ENCODE measurements at regions not wholly inside any gene's neighbourhood (a gene's known extent, or its start where the extent isn't known, plus 50 kb on each side); places are given as distances from the start of the nearest gene placed in this dataset.

DNA sequence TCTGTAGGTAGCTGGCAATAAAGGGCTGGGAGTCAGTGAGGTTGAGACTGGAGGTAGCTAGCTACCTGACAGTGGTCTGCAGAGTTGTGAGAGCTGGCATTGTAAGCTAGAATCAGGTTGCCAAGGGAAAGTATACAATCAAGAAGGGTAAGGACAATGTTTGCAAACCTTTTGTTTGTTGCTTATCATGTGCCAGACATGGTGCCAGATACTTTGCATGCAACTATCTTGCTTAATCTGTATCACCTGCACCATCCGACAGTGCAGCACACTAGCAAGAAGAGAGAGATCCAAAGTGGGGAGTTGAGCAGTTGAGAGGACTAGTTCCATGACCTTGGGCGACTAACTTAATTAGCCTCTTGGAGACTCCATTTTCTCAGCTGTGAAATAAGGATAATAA is 236.4 kb downstream of the PDCD6IP start:
- TF ChIP-seq, protein P1, sequence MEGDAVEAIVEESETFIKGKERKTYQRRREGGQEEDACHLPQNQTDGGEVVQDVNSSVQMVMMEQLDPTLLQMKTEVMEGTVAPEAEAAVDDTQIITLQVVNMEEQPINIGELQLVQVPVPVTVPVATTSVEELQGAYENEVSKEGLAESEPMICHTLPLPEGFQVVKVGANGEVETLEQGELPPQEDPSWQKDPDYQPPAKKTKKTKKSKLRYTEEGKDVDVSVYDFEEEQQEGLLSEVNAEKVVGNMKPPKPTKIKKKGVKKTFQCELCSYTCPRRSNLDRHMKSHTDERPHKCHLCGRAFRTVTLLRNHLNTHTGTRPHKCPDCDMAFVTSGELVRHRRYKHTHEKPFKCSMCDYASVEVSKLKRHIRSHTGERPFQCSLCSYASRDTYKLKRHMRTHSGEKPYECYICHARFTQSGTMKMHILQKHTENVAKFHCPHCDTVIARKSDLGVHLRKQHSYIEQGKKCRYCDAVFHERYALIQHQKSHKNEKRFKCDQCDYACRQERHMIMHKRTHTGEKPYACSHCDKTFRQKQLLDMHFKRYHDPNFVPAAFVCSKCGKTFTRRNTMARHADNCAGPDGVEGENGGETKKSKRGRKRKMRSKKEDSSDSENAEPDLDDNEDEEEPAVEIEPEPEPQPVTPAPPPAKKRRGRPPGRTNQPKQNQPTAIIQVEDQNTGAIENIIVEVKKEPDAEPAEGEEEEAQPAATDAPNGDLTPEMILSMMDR (IDR thresholded peaks at IDR 0.05) = no peak
- TF ChIP-seq EZH2 (IDR thresholded peaks at IDR 0.05; ENCODE audit: borderline replicate concordance, insufficient read depth, low read depth, low read length, poor library complexity, severe bottlenecking) = no peak
